Stimulated activated CD8-positive, alpha-beta memory T cell treated with anti-CD3 and anti-CD28 coated beads, Interleukin-12 subunit alpha, Interleukin-12 subunit beta, amount 100 ng/mL, for 24 hours (primary cell): ENCODE measurements at regions not wholly inside any gene's neighbourhood (a gene's known extent, or its start where the extent isn't known, plus 50 kb on each side); places are given as distances from the start of the nearest gene placed in this dataset.
"Not testable (repeated sequence)": the region's sequence is repeated elsewhere in the genome, so short reads cannot be mapped to it uniquely, and the experiment has no call there.

Experiments
- DNase-seq: peaks from one replicate; pipeline ENCODE4 v3.0.0-alpha.2; 2020; ENCODE audit errors: extremely low read depth

DNA sequence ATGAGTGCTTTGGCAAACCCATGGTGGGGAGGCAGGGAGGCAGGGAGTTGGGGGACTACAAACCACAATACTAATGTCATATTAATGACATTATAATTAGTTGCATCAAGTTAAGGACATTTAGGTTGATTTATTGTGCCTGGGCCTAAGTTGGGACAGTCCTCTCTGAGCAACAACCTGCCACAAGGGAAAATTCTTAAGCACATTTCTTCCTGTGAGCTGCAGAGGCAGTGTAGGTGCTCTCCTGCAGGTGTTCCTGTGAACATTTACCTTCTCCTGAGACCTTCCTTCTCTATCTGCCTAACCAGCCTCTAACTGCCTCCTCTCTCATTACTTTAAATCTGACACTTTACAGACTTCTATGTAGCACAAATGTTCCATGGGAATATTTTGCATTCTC, 1830.0 kb upstream of the AGA start:
- no peak for DNase-seq

DNA sequence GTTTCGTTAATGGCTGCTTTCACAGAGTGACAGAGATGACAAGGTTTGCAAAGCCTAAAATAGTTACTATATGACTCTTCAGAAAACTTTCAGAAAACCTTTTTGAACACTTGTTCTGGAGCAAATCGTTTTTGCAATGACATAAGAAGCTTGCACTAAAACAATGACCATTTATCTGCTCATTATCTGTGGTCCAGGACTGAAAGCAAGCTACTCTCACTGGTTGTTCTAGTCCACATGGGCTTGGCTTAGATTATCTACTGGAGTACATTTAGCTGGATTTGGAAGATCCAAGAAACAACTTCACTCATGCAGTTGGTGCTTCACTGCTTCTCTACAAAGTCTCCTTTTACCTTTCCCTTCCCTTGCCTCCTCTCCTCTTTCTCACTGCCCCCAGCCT, 1836.4 kb upstream of the AGA start:
- DNase-seq, result no peak

DNA sequence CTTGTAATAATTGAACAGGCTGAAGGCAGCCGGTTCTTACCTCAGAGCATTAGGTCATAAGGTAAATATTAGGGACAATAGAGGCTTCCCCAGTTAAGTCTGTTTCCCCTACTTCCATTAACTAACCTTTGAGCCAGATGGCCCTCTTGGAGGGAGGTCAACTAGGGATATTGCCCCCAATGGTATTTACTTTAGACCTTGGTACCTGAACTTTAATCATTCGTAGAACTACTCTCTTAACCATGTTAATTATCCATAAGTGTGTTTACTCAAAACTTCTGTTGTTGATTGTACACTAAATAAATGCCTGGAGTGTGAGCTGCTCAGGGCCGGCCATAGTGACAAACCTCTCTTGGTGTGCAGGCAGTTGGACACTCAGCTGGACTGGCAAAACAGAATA, 1843.5 kb upstream of the AGA start:
- DNase-seq, result no peak

DNA sequence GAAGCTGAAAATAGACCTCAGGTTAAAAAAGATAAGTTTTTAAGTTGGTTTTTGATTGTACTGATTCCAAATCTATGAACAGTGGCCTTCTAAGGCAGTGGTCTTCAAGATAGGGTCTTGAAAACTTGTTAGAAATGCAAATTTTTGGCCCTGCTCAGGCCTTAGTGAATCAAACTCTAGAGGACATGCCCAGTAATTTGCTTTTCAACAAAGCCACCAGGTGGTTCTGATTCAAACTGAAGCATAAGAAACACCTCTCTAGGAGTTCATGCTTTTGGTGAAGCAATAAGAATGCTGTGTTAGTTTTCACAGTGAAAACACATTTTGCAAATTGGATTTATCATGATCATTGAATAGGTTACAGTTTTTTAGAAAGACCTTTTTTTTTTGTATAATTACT, 1849.4 kb upstream of the AGA start:
- no peak for DNase-seq

DNA sequence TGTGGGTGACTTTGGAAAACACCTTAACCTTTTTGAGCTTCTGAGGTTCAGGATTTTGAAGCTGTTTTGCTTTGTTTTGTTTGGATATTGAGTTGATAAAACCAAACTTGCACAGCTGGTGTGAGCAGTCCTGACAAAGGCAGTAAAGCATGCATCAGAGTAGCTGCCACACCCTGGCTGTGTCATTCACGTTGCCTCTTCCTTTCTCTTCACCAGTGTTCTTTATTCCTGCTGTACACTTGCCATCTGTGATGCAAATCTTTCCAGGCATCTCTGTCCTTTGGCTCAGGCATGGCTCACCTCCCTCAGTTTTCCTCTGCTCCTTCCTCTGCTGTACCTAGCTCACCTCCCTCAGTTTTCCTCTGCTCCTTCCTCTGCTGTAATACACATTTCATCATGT, 1850.2 kb upstream of the AGA start:
- no peak for DNase-seq

DNA sequence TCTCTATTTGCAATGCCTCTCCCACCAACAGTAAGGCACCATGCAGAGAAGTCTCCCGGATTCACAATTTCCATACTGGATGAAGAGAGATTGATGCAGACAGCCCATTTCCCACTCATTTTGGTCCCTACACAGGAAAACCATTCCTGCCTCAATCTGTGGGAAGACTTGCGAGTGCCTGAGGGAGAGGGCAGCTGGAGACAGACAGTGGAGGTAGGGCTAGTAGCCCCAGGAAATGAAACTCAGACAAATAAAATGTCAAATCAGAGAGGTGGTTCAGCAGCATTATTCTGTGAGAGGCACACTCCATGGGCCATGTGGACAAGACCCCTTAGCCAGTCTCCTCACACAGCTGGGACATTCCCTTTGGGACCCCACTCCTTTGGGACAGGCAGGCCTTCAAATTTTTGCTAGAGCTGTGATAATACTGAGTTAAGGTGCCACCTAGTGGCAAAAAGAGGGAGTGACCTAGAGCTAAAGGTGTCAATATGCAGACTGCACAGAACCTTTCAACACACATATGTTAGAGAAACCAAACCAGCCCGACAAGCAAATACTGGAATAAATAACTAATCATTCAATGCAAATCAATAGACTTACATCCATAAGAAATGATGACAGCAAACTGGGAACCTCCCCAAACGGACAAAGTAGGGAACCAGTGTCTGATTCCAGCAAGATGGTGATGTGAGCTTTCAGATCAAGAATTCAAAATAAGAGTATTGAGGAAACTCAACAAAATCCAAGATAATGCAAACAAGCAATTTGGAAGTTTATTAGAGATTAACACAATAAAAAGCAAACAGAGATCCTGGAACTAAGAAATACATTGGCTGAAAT, 1865.3 kb upstream of the AGA start:
- no peak for DNase-seq

DNA sequence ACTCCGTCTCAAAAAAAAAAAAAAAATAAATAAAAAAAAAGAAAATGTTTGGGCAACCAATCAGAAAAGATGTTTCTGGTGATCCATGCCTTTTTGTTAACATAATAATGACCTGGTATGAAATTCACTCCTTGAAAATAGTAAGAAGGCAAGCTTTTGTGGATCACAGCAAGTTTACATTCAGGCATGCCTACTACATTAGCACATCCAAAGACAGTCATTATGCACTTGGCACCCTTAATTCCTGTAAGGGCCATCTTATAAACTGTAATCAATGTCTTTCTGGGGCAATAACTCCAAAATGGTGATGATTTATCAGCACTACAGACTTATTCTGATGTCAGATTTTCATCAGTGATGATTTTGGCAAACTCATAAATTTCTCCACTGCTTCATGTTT, 1871.6 kb upstream of the AGA start:
- DNase-seq, result no peak

DNA sequence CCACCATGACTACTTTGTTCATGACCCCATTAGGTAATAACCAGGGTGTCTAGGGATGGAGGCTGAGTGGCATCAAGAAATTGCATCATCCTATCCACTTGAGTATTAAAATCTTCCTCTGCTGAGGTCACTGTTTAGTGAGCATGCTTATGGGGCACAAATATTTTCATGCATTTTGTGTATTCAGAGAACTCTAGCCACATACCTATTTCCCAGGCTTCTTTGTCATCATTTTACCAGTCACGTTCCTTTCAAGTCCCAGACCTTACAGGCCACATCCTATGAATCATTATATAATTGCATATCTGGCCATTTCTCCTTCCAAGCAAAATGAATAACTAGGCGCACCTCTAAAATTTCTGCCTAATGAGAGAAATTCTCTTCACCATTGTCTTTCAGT, 1882.9 kb upstream of the AGA start:
- DNase-seq, result no peak

DNA sequence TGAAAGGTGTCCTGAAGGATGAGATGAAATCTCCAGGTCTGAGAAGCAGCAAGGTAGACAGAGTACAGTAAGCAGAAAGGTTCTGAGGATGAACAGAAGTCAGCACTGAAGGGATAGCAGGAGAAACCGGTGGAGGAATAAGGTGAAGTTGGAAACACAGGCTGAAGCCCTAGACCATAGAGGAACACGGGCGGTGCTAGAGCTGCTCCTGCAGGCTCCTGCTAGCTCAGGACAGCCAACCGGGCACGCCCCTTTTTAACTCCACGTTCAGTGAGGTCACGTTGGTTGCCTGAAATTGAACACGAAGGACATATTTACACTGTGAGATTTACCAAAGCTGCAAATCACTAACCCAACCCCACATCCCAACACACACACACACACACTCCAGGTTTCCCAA, 1886.4 kb upstream of the AGA start:
- no peak for DNase-seq

DNA sequence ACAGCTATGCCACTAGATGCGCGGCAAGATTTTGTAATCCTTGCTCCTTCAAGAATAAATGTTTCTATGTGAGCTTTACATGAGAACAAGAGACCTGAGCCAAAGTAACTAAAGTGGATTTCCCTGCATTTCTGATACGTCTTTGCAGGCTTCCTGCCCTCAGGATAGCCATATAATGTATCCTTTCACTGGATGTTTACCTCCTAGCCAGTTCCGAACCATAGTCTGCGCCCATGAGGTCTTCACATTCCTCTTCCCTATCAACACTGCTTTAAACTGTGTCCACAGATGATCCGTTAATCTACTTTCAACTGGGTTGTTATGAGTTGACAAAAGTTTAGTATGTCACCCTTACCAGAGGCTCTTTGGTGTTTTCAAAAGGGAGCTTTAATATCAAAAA, 1889.1 kb upstream of the AGA start:
- no peak for DNase-seq

DNA sequence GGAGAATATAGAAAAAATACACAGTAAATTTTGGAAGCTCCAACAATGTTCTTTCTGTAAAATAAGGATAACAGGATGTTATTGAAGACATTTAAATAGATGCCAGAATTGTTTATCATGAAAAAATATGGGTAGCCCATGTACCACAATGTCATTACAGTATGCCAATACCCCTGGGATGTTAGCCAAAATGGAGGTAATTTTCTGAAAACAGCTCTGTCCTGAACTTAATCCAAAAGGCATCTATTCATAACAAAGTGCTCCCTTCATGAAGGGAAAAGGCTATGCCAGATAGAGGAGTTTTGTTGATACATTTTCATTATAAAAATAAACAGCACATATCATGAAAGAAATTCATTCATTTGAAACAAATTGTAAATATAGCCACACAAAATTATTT, 1902.6 kb upstream of the AGA start:
- DNase-seq, result no peak

DNA sequence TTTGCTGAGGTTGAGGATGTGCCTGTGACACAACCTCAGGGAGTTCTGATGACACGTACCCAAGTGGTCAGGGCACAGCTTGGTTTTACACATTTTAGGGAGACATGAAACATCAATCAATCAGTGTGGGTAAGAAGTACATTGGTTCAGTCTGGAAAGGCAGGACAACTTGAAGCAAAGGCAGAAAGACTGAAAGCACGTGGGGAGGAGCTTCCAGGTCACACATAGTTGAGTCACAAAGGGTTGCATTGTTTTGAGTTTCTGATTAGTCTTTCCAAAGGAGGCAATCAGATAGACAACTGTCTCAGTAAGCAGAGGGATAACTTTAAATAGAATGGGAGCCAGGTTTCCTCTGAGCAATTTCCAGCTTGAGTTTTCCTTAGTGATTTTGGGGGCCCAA, 1910.0 kb upstream of the AGA start:
- no peak for DNase-seq

DNA sequence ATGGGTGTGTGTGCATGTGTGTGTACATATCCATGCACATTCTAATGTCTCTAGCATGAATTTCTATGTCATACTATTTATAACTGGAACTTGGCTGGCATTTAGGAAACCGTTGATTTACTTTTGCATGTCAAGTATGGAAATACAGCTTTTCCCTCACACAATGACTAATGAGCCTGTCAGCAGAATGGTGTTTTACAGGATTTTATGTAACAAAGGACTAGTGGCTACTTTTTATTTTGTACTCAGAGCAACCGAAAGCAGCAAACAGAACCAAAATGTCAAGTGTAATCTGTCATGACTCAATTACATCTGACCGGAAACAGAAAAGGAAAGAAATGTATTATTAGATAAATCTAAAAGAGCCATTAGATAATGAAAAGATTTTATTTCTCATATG, 1911.5 kb upstream of the AGA start:
- no peak for DNase-seq

DNA sequence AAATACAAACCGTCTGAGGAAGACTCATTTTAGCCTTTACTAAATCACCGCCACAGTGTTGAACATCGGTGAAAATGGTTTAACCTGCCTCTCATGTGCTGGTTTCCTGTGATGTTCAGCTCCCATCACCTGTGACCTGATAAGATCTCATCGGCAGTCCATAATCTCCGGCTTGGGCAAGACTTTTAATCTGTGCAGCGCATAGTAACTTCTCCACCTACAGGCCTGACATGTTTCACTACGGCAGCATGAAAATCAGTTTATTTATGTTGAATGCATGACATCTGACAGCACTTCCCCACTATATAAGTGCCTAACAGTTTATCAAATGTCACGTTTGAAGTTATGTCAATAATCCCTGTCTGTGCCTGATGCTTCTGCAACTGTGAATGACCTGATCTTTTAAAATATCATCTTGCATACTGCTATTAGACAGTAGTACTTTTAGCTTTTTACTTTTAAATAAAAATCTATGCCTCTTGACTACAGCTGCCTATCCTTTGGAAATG, 1919.8 kb upstream of the AGA start:
- no peak for DNase-seq

DNA sequence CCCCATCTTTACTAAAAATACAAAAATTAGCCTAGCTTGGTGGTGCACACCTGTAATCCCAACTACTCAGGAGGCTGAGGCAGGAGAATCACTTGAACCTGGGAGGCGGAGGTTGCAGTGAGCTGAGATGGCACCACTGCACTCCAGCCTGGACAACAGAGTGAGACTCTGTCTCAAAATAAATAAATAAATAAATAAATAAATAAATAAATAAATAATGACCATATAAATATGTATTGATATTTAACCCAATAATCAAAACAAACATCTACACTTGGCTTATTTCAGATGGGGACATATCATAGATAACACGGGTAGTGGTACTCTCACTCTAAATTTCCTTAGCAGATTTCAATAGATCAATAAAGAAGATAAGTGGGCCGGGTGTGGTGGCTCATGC, 1923.7 kb upstream of the AGA start:
- DNase-seq, result not testable (repeated sequence)

DNA sequence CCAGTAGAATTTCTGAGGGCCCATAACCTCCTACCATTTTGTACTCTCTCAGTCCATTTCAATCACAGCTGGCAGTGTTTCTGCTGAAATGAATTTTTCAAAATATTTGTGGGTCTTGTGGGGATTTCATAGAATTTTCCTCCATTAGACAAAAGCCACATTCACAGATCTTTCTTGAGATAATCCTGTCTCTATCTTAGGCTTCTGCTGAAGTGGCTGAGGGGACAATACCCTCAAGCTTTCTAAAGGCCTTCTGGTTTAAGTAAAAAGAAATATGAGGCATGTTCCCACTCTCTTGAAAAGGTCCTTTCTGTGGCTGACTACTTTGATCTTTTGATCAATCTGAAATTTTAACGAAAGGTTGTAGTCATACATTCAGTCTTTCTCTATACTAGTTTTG, 1930.0 kb upstream of the AGA start:
- DNase-seq, result no peak

DNA sequence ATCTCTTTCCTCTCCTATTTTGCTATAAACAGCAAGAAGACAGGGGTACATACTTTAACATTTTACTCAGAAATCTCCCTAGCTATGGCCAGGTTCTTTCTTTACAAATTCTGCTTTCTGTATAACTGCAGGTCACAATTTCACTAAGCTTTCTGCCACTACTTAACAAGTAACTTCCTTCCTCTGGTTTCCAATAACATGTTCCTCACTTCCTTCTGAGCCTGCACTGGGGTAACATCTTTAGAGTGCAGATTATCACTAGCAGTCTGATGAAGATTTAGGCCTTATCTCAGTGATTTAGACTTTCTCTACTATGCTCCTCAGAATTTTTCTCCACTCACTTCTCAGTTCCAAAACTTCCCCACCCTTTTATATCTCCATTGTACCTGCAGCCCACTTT, 1930.5 kb upstream of the AGA start:
- no peak for DNase-seq

DNA sequence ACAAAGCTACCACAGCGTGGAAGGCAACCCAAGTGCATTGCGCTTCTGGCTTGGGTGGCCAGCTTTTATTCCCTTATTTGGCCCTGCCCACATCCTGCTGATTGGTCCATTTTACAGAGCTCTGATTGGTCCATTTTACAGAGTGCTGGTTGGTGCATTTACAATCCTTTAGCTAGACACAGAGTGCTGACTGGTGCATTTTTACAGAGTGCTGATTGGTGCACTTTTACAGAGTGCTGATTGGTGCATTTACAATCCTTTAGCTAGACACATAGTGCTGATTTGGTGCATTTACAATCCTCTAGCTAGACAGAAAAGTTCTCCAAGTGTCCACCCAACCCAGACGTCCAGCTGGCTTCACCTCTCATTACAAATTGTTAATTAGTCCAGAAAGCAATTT, 1936.6 kb upstream of the AGA start:
- not testable (repeated sequence) for DNase-seq

DNA sequence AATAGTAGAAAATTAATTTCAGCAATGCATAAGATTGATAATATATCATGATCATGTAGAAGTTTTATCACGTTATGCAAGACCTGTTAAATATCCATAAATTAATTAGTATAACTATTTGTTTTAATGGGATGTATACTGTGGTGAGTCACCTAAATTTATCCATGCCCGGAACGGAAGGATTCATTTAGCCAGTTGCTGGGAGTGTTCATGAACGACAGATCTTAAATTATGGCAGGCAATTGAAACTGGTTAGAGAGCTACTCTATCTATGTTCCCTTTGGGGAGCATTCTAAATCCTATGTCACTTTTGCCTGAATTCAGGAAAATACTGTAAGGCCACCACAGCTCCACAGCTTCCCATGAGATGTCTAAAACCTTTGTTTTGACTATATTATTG, 1950.5 kb upstream of the AGA start:
- no peak for DNase-seq

DNA sequence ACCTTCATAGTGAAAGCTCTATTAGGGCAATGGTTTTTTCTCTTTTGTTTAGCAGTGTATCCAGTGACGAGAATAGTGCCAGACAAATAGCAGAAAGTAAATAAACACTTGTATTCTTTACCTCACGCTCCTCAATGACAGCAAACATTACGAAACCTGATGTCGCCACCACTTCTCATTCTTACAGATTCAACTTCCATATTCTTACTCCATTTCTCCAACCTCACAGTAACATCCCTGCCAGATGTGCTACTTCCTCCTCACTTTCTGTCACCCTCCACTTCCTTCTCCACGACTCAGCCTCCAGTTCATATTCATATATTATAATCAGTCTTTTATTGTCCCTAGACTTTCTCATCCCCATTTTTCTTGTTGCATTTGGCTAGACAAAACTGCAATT, 1956.2 kb upstream of the AGA start:
- DNase-seq, result no peak

DNA sequence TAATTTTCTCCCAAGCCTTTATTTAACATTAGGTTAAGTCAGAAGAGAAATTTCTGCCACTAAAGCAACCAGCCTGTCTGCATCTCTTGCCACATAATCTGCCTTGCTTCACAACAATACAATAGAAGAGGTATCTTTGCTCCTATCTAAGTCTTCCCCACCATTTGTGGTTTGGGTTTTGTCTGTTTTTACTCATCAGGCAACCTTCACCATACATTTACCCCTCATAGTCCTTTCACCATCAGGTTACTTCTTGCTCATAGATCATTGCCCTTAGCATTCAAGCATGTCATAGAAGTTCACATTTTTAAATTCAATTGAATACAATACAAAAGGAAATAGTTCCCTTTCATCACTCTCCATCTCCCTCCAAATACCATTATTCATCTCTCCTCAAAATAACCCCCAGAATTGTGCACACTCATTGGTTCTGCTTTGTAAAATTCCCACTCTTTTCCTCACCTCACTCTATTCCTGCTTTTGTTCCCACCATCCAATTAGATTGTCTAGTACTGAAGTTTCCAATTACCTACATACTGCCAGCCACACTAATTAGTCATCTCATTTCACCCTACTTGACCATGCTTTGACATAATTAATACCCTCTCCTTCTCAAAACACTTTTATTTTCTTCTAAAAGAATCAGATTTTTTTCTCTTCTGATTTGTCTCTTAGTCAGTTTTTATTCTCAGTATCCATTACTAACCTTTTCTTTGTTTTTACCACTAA, 1957.0 kb upstream of the AGA start:
- no peak for DNase-seq

DNA sequence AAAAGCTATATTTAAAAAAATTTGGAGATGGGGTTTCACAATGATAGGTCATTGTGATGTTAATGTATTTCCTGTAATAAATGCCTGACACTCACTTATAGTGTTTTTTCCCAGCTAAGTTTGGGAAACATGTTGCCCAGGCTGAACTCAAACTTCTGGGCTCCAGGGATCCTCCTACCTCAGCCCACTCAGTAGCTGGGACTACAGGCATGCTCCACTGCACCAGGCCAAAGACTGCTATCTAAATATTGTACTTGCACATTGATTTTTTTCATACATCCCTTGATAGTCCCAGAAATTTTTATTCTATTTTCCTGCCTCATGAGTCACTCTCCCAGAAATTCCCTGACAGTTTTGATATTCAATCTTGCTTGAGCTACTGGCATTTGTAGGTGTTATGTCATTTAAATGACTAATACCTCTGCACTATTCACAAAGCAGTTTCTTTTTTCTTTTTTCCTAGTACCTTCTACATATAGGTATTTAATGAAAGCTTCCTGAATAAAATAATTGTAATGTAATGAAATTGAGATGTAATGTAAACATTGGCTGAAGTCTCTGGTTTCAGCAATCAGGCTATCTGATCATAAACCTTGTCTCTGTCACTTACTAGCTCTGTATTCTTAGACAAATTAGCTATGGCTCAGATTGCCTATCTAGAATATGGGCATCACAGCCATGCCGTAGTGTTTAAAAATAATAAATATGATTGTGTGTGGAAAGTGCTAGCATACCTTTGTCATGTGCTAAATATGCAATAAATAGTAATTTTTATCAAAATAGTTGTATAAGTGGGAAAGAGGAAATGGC, 1973.0 kb upstream of the AGA start:
- DNase-seq, result no peak

DNA sequence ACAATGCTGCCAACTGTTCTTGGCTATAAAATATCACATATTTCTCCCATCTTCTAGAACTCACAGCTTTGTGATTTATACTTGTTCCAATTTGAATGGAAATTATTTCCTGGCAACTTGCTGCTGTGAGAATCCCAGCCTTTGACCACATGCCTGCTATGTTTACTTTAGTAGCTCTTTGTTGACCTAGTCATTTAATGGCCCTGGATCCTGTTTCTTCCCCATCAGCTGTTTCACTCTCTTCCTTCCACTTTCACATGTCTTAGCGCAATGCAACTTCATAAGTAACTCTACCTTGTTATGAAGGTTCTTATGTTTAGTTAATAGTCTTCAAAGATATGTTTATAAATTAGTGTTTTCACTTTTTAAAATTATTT, 1973.6 kb upstream of the AGA start:
- DNase-seq, result no peak
